H1 (cell line): ENCODE measurements at regions not wholly inside any gene's neighbourhood (a gene's known extent, or its start where the extent isn't known, plus 50 kb on each side); places are given as distances from the start of the nearest gene placed in this dataset.

ENCODE experiments used
- CTCF ChIA-PET: fragments of 300-600 bp; sonication (Branson Sonifier 250); formaldehyde crosslinking; loops from one replicate; lab custom pipeline; 2021; ENCODE audit not compliant: partially characterized antibody; lab: Charles Lee
- POLR2A ChIA-PET: fragments of 300-600 bp; sonication (Branson Sonifier 250); formaldehyde crosslinking; loops from one replicate; lab custom pipeline; 2021; ENCODE audit warnings: inconsistent platforms; ENCODE audit not compliant: partially characterized antibody; lab: Charles Lee
- DNase-seq, 2 experiments: peaks; one replicate each; pipeline versions ENCODE4 v3.0.0 to v3.0.0-alpha.2; 2010 to 2022; ENCODE audit warnings: low spot score in 2 of 2, low read depth in 1 of 2, mixed read lengths in 1 of 2
- FAIRE-seq: peaks from 2 replicates; lab custom pipeline; 2011; peaks lifted over from hg19 to GRCh38; lab: Jason Lieb, UNC
- H2AFZ ChIP-seq: 2 replicates; pipeline ENCODE4 v1.8.1; 2012; ENCODE audit warnings: low read length, inconsistent platforms
- H2AK5ac ChIP-seq: 2 replicates; pipeline ENCODE4 v1.6.1; 2013; ENCODE audit warnings: low read depth, low read length
- H2BK120ac ChIP-seq: replicated peaks from 2 replicates; pipeline ENCODE3; 2013; ENCODE audit warnings: low read depth, low read length, inconsistent platforms
- H2BK12ac ChIP-seq: 2 replicates; pipeline ENCODE4 v1.6.1; 2013; ENCODE audit warnings: low read depth, low read length
- H2BK15ac ChIP-seq: 2 replicates; pipeline ENCODE4 v1.6.1; 2013; ENCODE audit warnings: low read length
- H2BK20ac ChIP-seq: 2 replicates; pipeline ENCODE4 v1.6.1; 2013; ENCODE audit warnings: low read length
- H2BK5ac ChIP-seq: 2 replicates; pipeline ENCODE4 v1.6.1; 2013; ENCODE audit warnings: low read depth, low read length
- H3K14ac ChIP-seq: 2 replicates; pipeline ENCODE4 v1.6.1; 2013; ENCODE audit warnings: inconsistent platforms; ENCODE audit not compliant: insufficient read length
- H3K18ac ChIP-seq: 2 replicates; pipeline ENCODE4 v1.6.1; 2013; ENCODE audit warnings: low read length; ENCODE audit errors: extremely low read depth
- H3K23ac ChIP-seq: 2 replicates; pipeline ENCODE4 v1.6.1; 2013; ENCODE audit warnings: inconsistent platforms; ENCODE audit not compliant: insufficient read length
- H3K23me2 ChIP-seq: 2 replicates; pipeline ENCODE4 v1.6.1; 2013; ENCODE audit warnings: low read depth, low read length
- H3K27ac ChIP-seq: 2 replicates; pipeline ENCODE4 v1.6.1; 2011; ENCODE audit warnings: low read depth, low read length, inconsistent platforms
- H3K27me3 ChIP-seq, 4 experiments: replicated peaks in 1 of 4; 1 replicate in 1 of 4; 2 replicates in 3 of 4; pipeline versions ENCODE4 v1.6.1 to v1.8.1; 2011 to 2013; ENCODE audit warnings: low read length in 3 of 4, mild to moderate bottlenecking in 3 of 4, inconsistent platforms in 2 of 4, mixed read lengths in 2 of 4, moderate library complexity in 1 of 4; ENCODE audit not compliant: control insufficient read depth in 3 of 4, insufficient read depth in 3 of 4; ENCODE audit errors: extremely low read depth in 1 of 4
- H3K36me3 ChIP-seq, 4 experiments: 2 replicates each; pipeline versions ENCODE4 v1.6.1 to v1.8.1; 2011 to 2013; ENCODE audit warnings: mild to moderate bottlenecking in 4 of 4, low read length in 3 of 4, moderate library complexity in 2 of 4, control low read depth in 1 of 4, inconsistent platforms in 1 of 4; ENCODE audit not compliant: insufficient read depth in 4 of 4, control insufficient read depth in 2 of 4
- H3K4ac ChIP-seq: replicated peaks from 2 replicates; pipeline ENCODE3; 2013; ENCODE audit warnings: low read length, low read depth, mixed read lengths, inconsistent platforms; ENCODE audit not compliant: insufficient read length
- H3K4me1 ChIP-seq, 4 experiments: replicated peaks in 1 of 4; 1 replicate in 1 of 4; 2 replicates in 3 of 4; pipeline versions ENCODE4 v1.6.1 to v1.8.1; 2011 to 2013; ENCODE audit warnings: low read length in 3 of 4, inconsistent platforms in 2 of 4, mixed read lengths in 1 of 4; ENCODE audit not compliant: insufficient read depth in 4 of 4, control insufficient read depth in 3 of 4
- H3K4me2 ChIP-seq, 2 experiments: 2 replicates each; pipeline versions ENCODE4 v1.6.1 to v1.8.1; 2011 to 2013; ENCODE audit warnings: low read depth in 2 of 2, low read length in 2 of 2, control low read depth in 1 of 2, inconsistent platforms in 1 of 2, mild to moderate bottlenecking in 1 of 2; ENCODE audit not compliant: insufficient read depth in 1 of 2
- H3K4me3 ChIP-seq, 4 experiments: fragments of 200-600, 300-600 bp in 1 of 4; sonication (generic), shearing (Covaris generic), sonication (Bioruptor Twin) in 1 of 4; 2 replicates each; pipeline versions ENCODE4 v1.5.1 to v1.8.1; 2011 to 2016; ENCODE audit warnings: low read length in 4 of 4, low read depth in 3 of 4, control low read depth in 2 of 4, inconsistent platforms in 2 of 4, mild to moderate bottlenecking in 2 of 4, mixed read lengths in 1 of 4, moderate library complexity in 1 of 4; ENCODE audit not compliant: insufficient read depth in 2 of 4; ENCODE audit errors: extremely low read depth in 1 of 4
- H3K56ac ChIP-seq: replicated peaks from 2 replicates; pipeline ENCODE3; 2013; ENCODE audit warnings: low read depth, mild to moderate bottlenecking, mixed read lengths, low read length, inconsistent platforms; ENCODE audit not compliant: insufficient read length
- H3K79me1 ChIP-seq: 2 replicates; pipeline ENCODE4 v1.6.1; 2013; ENCODE audit warnings: low read depth, low read length, control low read depth
- H3K79me2 ChIP-seq, 2 experiments: 2 replicates each; pipeline versions ENCODE4 v1.6.1 to v1.8.1; 2012 to 2013; ENCODE audit warnings: low read length in 2 of 2, mild to moderate bottlenecking in 2 of 2, inconsistent platforms in 1 of 2; ENCODE audit not compliant: insufficient read depth in 2 of 2, control insufficient read depth in 1 of 2
- H3K9ac ChIP-seq, 4 experiments: replicated peaks in 1 of 4; 1 replicate in 1 of 4; 2 replicates in 3 of 4; pipeline versions ENCODE4 v1.6.1 to v1.8.1; 2011 to 2013; ENCODE audit warnings: low read depth in 3 of 4, low read length in 3 of 4, control low read depth in 2 of 4, mild to moderate bottlenecking in 2 of 4, moderate library complexity in 2 of 4, inconsistent platforms in 1 of 4; ENCODE audit errors: extremely low read depth in 1 of 4
- H3K9me3 ChIP-seq, 2 experiments: 2 replicates each; pipeline versions ENCODE4 v1.6.1 to v1.8.1; 2012 to 2013; ENCODE audit warnings: mild to moderate bottlenecking in 2 of 2, moderate library complexity in 2 of 2, control low read depth in 1 of 2, inconsistent platforms in 1 of 2, low read depth in 1 of 2, low read length in 1 of 2, mixed read lengths in 1 of 2; ENCODE audit not compliant: insufficient read depth in 2 of 2
- H4K20me1 ChIP-seq, 2 experiments: replicated peaks in 1 of 2; 2 replicates each; pipeline versions ENCODE3 to v1.8.1; 2011 to 2013; ENCODE audit warnings: inconsistent platforms in 2 of 2, low read length in 2 of 2, mild to moderate bottlenecking in 1 of 2; ENCODE audit not compliant: insufficient read depth in 2 of 2, control insufficient read depth in 1 of 2
- H4K5ac ChIP-seq: 2 replicates; pipeline ENCODE4 v1.6.1; 2013; ENCODE audit warnings: low read length, low read depth, mixed read lengths, inconsistent platforms; ENCODE audit not compliant: insufficient read length
- H4K8ac ChIP-seq: 2 replicates; pipeline ENCODE4 v1.8.0; 2013; ENCODE audit warnings: mild to moderate bottlenecking, moderate library complexity, low read length, inconsistent platforms; ENCODE audit not compliant: insufficient read depth; ENCODE audit errors: extremely low read depth
- H4K91ac ChIP-seq: replicated peaks from 2 replicates; pipeline ENCODE3; 2013; ENCODE audit warnings: low read length, mixed read lengths, inconsistent platforms; ENCODE audit not compliant: insufficient read length
- EGR1 ChIP-seq: IDR thresholded peaks from 2 replicates; pipeline ENCODE4 v1.6.1; 2011; ENCODE audit warnings: low read depth, low read length, borderline replicate concordance
- KDM4A ChIP-seq: IDR thresholded peaks from one replicate; pipeline ENCODE4 v1.7.1; 2012; ENCODE audit warnings: low read depth, mild to moderate bottlenecking, moderate library complexity, low read length, inconsistent platforms; ENCODE audit not compliant: severe bottlenecking
- SIRT6 ChIP-seq: IDR thresholded peaks from one replicate; pipeline ENCODE4 v1.7.1; 2012; ENCODE audit warnings: low read length, inconsistent platforms
- WGBS, 2 experiments: shearing (Covaris generic) in 1 of 2; methylation state at CpG; one replicate each; pipeline versions ENCODE4 v1.1.6 to v1.1.7; 2013 to 2015; ENCODE audit warnings: low lambda C conversion rate in 2 of 2, mixed read lengths in 2 of 2, inconsistent platforms in 1 of 2, low coverage in 1 of 2, missing lambda C conversion rate in 1 of 2; ENCODE audit not compliant: insufficient replicate concordance in 2 of 2, insufficient coverage in 1 of 2, insufficient read length in 1 of 2; ENCODE audit errors: extremely low coverage in 1 of 2, missing lambda C conversion rate in 1 of 2; 5-methylcytosine and 5-hydroxymethylcytosine counted together

- peaks cover 0 to 10% (median 5%) of the 10 kb centered on the region in 4 experiments; a peak in 4 of 7 replicates for H3K4me1 ChIP-seq
- no peaks in the 10 kb centered on the region for H4K20me1 ChIP-seq
- H2BK12ac ChIP-seq = no peak overlapping the region
- no peak overlapping the region; the same call in 1 of the 2 replicates for H4K8ac ChIP-seq
- FAIRE-seq (no peak), DNase-seq (no peak)
- H2BK20ac ChIP-seq = no peak overlapping the region
- H2BK120ac ChIP-seq = no peak overlapping the region
- no peak overlapping the region for H2BK15ac ChIP-seq
- H3K79me1 ChIP-seq = no peaks in the 10 kb centered on the region
- no peaks in the 10 kb centered on the region for H3K79me2 ChIP-seq
- H3K9me3 ChIP-seq = no peaks in the 10 kb centered on the region; a peak in 1 of 4 replicates
- no peak overlapping the region for H2AFZ ChIP-seq
- H3K18ac ChIP-seq = no peak overlapping the region
- no peaks in the 10 kb centered on the region for H3K36me3 ChIP-seq
- H2BK5ac ChIP-seq = no peak overlapping the region
- whole genome bisulfite sequencing, 2 experiments = 96% methylated on average over 16 of the region's 16 CpGs; no CpG with 5 or more reads in 1 of the 2 experiments
- TF ChIP-seq EGR1 = no peak
- TF ChIP-seq SIRT6 = no peak
- TF ChIP-seq KDM4A = no peak
- ChIA-PET CTCF (no interaction called here), POLR2A (no interaction called here)
- H3K14ac ChIP-seq = no peak overlapping the region
- H4K5ac ChIP-seq = no peak overlapping the region
- peaks cover 0 to 7% (median 4%) of the 10 kb centered on the region in 4 experiments; a peak in 4 of 7 replicates for H3K27me3 ChIP-seq
- no peak overlapping the region for H3K9ac ChIP-seq
- no peak overlapping the region for H4K91ac ChIP-seq
- no peak overlapping the region for H3K56ac ChIP-seq
- H2AK5ac ChIP-seq = no peak overlapping the region
- H3K23me2 ChIP-seq = peaks cover 5% of the 10 kb centered on the region; the same call in 1 of the 2 replicates
- no peak overlapping the region for H3K4ac ChIP-seq
- H3K4me3 ChIP-seq = no peak overlapping the region
- H3K4me2 ChIP-seq = no peak overlapping the region
- no peak overlapping the region for H3K27ac ChIP-seq
- H3K23ac ChIP-seq = no peak overlapping the region
These were observed 58.8 kb upstream of the ADGRA1 start for GRCh38 chr10:133028956-133029355.
